GM23338 (cell line): ENCODE measurements at regions not wholly inside any gene's neighbourhood (a gene's known extent, or its start where the extent isn't known, plus 50 kb on each side); places are given as distances from the start of the nearest gene placed in this dataset.

Source experiments
- CREB1 ChIP-seq: fragments of 250-450 bp; sonication (Bioruptor Pico); IDR thresholded peaks from 2 replicates; pipeline ENCODE4 v1.5.0; 2020; ENCODE audit warnings: low read depth, mild to moderate bottlenecking, moderate library complexity
- ETS1 ChIP-seq: IDR thresholded peaks from 2 replicates; pipeline ENCODE4 v1.6.1; 2016; ENCODE audit warnings: antibody characterized with exemption
- EZH2phosphoT487 ChIP-seq: fragments of 200-600 bp; sonication (generic); IDR thresholded peaks from one replicate; pipeline ENCODE4 v1.8.1; 2018; ENCODE audit warnings: antibody characterized with exemption; ENCODE audit not compliant: unreplicated experiment
- JUNB ChIP-seq: IDR thresholded peaks from one replicate; pipeline ENCODE4 v1.6.1; 2016; ENCODE audit warnings: antibody characterized with exemption; ENCODE audit not compliant: unreplicated experiment
- POLR2AphosphoS5 ChIP-seq: IDR thresholded peaks from 2 replicates; pipeline ENCODE4 v1.6.1; 2016; ENCODE audit warnings: antibody characterized with exemption, low read depth
- STAT1 ChIP-seq: IDR thresholded peaks from one replicate; pipeline ENCODE4 v1.6.1; 2016; ENCODE audit warnings: antibody characterized with exemption; ENCODE audit not compliant: unreplicated experiment
- TF ChIP-seq, protein P1 (sequence below), 2 experiments: fragments of 200-600 bp in 1 of 2; sonication (generic) in 1 of 2; conservative IDR thresholded peaks; 2 replicates each; pipeline versions ENCODE4 v1.5.1 to v1.6.1; 2016 to 2017; ENCODE audit warnings: antibody characterized with exemption in 2 of 2, low read depth in 2 of 2, mild to moderate bottlenecking in 2 of 2, moderate library complexity in 1 of 2
- TF ChIP-seq, protein P2 (sequence below): fragments of 250-450 bp; sonication (Bioruptor Pico); IDR thresholded peaks from 2 replicates; pipeline ENCODE4 v1.5.0; 2020; ENCODE audit warnings: mild to moderate bottlenecking, moderate library complexity

- TF ChIP-seq, protein P1, sequence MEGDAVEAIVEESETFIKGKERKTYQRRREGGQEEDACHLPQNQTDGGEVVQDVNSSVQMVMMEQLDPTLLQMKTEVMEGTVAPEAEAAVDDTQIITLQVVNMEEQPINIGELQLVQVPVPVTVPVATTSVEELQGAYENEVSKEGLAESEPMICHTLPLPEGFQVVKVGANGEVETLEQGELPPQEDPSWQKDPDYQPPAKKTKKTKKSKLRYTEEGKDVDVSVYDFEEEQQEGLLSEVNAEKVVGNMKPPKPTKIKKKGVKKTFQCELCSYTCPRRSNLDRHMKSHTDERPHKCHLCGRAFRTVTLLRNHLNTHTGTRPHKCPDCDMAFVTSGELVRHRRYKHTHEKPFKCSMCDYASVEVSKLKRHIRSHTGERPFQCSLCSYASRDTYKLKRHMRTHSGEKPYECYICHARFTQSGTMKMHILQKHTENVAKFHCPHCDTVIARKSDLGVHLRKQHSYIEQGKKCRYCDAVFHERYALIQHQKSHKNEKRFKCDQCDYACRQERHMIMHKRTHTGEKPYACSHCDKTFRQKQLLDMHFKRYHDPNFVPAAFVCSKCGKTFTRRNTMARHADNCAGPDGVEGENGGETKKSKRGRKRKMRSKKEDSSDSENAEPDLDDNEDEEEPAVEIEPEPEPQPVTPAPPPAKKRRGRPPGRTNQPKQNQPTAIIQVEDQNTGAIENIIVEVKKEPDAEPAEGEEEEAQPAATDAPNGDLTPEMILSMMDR (conservative IDR thresholded peaks at IDR 0.05; ENCODE audit: low read depth in 2 of 2), result peak; percentile 70 to 79
- no peak for TF ChIP-seq ETS1
- TF ChIP-seq STAT1, result no peak
- no peak for TF ChIP-seq POLR2AphosphoS5
- TF ChIP-seq, protein P2, sequence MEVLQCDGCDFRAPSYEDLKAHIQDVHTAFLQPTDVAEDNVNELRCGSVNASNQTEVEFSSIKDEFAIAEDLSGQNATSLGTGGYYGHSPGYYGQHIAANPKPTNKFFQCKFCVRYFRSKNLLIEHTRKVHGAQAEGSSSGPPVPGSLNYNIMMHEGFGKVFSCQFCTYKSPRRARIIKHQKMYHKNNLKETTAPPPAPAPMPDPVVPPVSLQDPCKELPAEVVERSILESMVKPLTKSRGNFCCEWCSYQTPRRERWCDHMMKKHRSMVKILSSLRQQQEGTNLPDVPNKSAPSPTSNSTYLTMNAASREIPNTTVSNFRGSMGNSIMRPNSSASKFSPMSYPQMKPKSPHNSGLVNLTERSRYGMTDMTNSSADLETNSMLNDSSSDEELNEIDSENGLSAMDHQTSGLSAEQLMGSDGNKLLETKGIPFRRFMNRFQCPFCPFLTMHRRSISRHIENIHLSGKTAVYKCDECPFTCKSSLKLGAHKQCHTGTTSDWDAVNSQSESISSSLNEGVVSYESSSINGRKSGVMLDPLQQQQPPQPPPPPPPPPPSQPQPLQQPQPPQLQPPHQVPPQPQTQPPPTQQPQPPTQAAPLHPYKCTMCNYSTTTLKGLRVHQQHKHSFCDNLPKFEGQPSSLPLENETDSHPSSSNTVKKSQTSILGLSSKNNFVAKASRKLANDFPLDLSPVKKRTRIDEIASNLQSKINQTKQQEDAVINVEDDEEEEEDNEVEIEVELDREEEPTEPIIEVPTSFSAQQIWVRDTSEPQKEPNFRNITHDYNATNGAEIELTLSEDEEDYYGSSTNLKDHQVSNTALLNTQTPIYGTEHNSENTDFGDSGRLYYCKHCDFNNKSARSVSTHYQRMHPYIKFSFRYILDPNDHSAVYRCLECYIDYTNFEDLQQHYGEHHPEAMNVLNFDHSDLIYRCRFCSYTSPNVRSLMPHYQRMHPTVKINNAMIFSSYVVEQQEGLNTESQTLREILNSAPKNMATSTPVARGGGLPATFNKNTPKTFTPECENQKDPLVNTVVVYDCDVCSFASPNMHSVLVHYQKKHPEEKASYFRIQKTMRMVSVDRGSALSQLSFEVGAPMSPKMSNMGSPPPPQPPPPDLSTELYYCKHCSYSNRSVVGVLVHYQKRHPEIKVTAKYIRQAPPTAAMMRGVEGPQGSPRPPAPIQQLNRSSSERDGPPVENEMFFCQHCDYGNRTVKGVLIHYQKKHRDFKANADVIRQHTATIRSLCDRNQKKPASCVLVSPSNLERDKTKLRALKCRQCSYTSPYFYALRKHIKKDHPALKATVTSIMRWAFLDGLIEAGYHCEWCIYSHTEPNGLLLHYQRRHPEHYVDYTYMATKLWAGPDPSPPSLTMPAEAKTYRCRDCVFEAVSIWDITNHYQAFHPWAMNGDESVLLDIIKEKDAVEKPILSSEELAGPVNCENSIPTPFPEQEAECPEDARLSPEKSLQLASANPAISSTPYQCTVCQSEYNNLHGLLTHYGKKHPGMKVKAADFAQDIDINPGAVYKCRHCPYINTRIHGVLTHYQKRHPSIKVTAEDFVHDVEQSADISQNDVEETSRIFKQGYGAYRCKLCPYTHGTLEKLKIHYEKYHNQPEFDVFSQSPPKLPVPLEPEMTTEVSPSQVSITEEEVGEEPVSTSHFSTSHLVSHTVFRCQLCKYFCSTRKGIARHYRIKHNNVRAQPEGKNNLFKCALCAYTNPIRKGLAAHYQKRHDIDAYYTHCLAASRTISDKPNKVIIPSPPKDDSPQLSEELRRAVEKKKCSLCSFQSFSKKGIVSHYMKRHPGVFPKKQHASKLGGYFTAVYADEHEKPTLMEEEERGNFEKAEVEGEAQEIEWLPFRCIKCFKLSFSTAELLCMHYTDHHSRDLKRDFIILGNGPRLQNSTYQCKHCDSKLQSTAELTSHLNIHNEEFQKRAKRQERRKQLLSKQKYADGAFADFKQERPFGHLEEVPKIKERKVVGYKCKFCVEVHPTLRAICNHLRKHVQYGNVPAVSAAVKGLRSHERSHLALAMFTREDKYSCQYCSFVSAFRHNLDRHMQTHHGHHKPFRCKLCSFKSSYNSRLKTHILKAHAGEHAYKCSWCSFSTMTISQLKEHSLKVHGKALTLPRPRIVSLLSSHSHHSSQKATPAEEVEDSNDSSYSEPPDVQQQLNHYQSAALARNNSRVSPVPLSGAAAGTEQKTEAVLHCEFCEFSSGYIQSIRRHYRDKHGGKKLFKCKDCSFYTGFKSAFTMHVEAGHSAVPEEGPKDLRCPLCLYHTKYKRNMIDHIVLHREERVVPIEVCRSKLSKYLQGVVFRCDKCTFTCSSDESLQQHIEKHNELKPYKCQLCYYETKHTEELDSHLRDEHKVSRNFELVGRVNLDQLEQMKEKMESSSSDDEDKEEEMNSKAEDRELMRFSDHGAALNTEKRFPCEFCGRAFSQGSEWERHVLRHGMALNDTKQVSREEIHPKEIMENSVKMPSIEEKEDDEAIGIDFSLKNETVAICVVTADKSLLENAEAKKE (CRISPR knock-in tag), result no peak
- no peak for TF ChIP-seq CREB1 (CRISPR knock-in tag)
- no peak for TF ChIP-seq JUNB
- no peak for TF ChIP-seq EZH2phosphoT487
These were observed 1092.0 kb downstream of the MAT2B start for GRCh38 chr5:164597293-164597900.
